ENCODE measurements at regions not wholly inside any gene's neighbourhood (a gene's known extent, or its start where the extent isn't known, plus 50 kb on each side); places are given as distances from the start of the nearest gene placed in this dataset.

DNA sequence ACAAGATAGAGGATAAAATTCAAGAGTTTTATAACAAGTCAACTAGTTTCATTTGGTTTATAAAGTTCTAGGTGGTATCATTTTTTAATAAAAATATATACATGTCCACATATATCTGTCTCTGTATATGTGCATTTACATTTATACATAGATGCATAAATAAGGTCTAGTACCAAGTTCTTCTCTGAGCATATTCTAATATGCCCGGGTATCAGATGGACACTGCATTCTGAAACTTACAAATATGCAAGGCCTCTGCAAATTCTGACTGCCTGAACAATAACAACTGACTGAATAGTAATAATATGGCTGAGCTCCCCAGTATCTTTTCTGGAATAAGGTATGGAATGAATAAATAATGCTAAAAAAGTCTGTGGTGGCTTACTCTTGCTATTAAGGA, 304.8 kb downstream of the KLF12 start:
- H3K4me3 ChIP-seq = no peak overlapping the region
- DNase-seq (ENCODE audit: extremely low spot score) = no peak
- no peaks in the 10 kb centered on the region for H3K27me3 ChIP-seq
- no peak for TF ChIP-seq POLR2AphosphoS5 (IDR thresholded peaks at IDR 0.05)
- no peak for TF ChIP-seq CTCF (IDR thresholded peaks at IDR 0.05)
- TF ChIP-seq POLR2A (IDR thresholded peaks at IDR 0.05; ENCODE audit: low read depth) = no peak
- no peak for TF ChIP-seq EP300 (IDR thresholded peaks at IDR 0.05)
- no peaks in the 10 kb centered on the region for H3K36me3 ChIP-seq
- H3K9me3 ChIP-seq = no peaks in the 10 kb centered on the region
- H3K4me1 ChIP-seq = peaks cover 0 to 17% (median 11%) of the 10 kb centered on the region in 4 donors
- WGBS = 100% methylated on average over 1 of the region's 1 CpG
- intact Hi-C loops (cut with DNase I) = no loop called here
- no peak overlapping the region for H3K27ac ChIP-seq (replicated peaks in 1 of 4)

DNA sequence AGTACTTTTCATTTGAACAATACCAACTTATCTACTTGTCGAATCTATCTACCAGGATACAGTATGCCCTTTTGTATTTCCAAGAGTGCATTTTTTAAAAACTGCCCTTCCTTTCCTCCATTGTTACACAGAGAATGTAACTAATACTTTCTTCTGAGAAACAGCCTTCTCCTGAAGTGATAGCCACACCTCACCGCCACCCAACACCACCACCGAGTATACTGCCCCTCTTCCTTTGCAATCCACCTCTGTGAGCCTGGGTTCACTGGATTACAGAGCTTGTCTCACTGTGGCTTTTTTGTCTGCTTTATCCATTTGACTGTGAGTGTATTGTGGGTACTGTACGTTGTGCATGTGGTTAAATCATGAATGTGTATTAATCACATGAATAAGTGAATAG, 305.4 kb downstream of the KLF12 start:
- H3K4me1 ChIP-seq = peaks cover 0 to 17% (median 11%) of the 10 kb centered on the region in 4 donors

DNA sequence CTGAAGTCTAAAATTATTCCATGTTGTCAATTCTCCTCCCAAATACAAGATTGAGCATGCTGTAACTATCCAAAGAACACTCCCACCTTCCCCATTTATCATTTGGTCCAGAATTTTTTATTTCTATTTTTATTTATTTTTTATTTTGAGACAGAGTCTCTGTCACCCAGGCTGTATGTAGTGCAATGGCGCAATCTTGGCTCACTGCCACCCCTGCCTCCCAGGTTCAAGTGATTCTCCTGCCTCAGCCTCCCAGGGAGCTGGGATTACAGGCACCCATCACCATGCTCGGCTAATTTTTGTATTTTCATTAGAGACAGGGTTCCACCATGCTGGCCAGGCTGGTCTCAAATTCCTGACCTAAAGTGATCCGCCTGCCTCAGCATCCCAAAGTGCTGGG, 306.8 kb downstream of the KLF12 start:
- DNase-seq (ENCODE audit: extremely low spot score) = no peak
- no peaks in the 10 kb centered on the region for H3K9me3 ChIP-seq
- no peak overlapping the region for H3K4me3 ChIP-seq
- intact Hi-C loops (cut with DNase I) = no loop called here
- H3K4me1 ChIP-seq = peaks cover 0 to 11% (median 6%) of the 10 kb centered on the region in 4 donors
- WGBS = 97% methylated on average over 3 of the region's 3 CpGs
- no peaks in the 10 kb centered on the region for H3K27me3 ChIP-seq
- no peaks in the 10 kb centered on the region for H3K36me3 ChIP-seq
- no peak for TF ChIP-seq CTCF (IDR thresholded peaks at IDR 0.05)
- no peak for TF ChIP-seq EP300 (IDR thresholded peaks at IDR 0.05)
- no peak for TF ChIP-seq POLR2A (IDR thresholded peaks at IDR 0.05; ENCODE audit: low read depth)
- no peak for TF ChIP-seq POLR2AphosphoS5 (IDR thresholded peaks at IDR 0.05)
- H3K27ac ChIP-seq (replicated peaks in 1 of 4) = no peak overlapping the region

More for the DNA sequence above, 305.4 kb downstream of the KLF12 start:
- no peaks in the 10 kb centered on the region for H3K27me3 ChIP-seq
- intact Hi-C loops (cut with DNase I) = no loop called here
- no peak for DNase-seq (ENCODE audit: extremely low spot score)
- WGBS = 91% methylated on average over 4 of the region's 4 CpGs
- no peak overlapping the region for H3K27ac ChIP-seq (replicated peaks in 1 of 4)
- no peaks in the 10 kb centered on the region for H3K9me3 ChIP-seq
- no peak for TF ChIP-seq CTCF (IDR thresholded peaks at IDR 0.05)
- no peak for TF ChIP-seq POLR2A (IDR thresholded peaks at IDR 0.05; ENCODE audit: low read depth)
- no peak for TF ChIP-seq EP300 (IDR thresholded peaks at IDR 0.05)
- no peak for TF ChIP-seq POLR2AphosphoS5 (IDR thresholded peaks at IDR 0.05)
- H3K36me3 ChIP-seq = no peaks in the 10 kb centered on the region
- no peak overlapping the region for H3K4me3 ChIP-seq

GRCh38 chr13:73825143-73825542, 309.1 kb downstream of the KLF12 start:
- Histone ChIP-seq H3K4me1 (peaks cover 0 to 11% (median 4%) of the 10 kb centered on the region in 4 donors), H3K27me3 (no peaks in the 10 kb centered on the region), H3K36me3 (no peaks in the 10 kb centered on the region), H3K27ac (replicated peaks in 1 of 4) (no peak overlapping the region), H3K9me3 (no peaks in the 10 kb centered on the region), H3K4me3 (no peak overlapping the region)
- no peak for DNase-seq (ENCODE audit: extremely low spot score)
- TF ChIP-seq POLR2A (IDR thresholded peaks at IDR 0.05; ENCODE audit: low read depth) (no peak), EP300 (IDR thresholded peaks at IDR 0.05) (no peak), POLR2AphosphoS5 (IDR thresholded peaks at IDR 0.05) (no peak), CTCF (IDR thresholded peaks at IDR 0.05) (no peak)
- 84% methylated on average over 3 of the region's 3 CpGs for WGBS
- intact Hi-C loops (cut with DNase I) = no loop called here

Data from esophagus muscularis mucosa (tissue), 4 donors.